ENCODE measurements at regions not wholly inside any gene's neighbourhood (a gene's known extent, or its start where the extent isn't known, plus 50 kb on each side); places are given as distances from the start of the nearest gene placed in this dataset.

- no peak overlapping the region for H3K4me3 Mint-ChIP-seq
- peaks cover 7% of the 10 kb centered on the region for H3K9me3 Mint-ChIP-seq
- CTCF ChIA-PET: no interaction called here
- no peaks in the 10 kb centered on the region; the same call in 1 of the 2 replicates for H3K27me3 Mint-ChIP-seq (ENCODE audit: low read depth)
- TF ChIP-seq ZNF281 (CRISPR knock-in tag; IDR thresholded peaks at IDR 0.05): no peak
- no peaks in the 10 kb centered on the region for H3K4me1 Mint-ChIP-seq
- no peak overlapping the region for H3K27ac Mint-ChIP-seq
- ATAC-seq (no peak), DNase-seq (ENCODE audit: low spot score) (no peak)
- H3K36me3 Mint-ChIP-seq: no peaks in the 10 kb centered on the region
- POLR2A ChIA-PET: no interaction called here
Measured at GRCh38 chr7:79749856-79750255, 296.4 kb upstream of the MAGI2 start.

GRCh38 chr7:79741684-79742083, 288.2 kb upstream of the MAGI2 start:
- ChIA-PET CTCF (interaction anchor here (0.5 to 2.5 kb wide), 12 partner anchors 9 to 447 kb away, joined by 3 to 33 read pairs (median 4); no protein-coding TSS in a partner anchor), POLR2A (no interaction called here)
- Mint-ChIP-seq H3K27ac (no peak overlapping the region), H3K36me3 (no peaks in the 10 kb centered on the region), H3K4me3 (no peak overlapping the region), H3K4me1 (no peaks in the 10 kb centered on the region), H3K27me3 (ENCODE audit: low read depth) (no peaks in the 10 kb centered on the region; the same call in 1 of the 2 replicates), H3K9me3 (no peaks in the 10 kb centered on the region)
- DNase-seq (ENCODE audit: low spot score): no peak
- no peak for TF ChIP-seq NR1H2 (CRISPR knock-in tag; IDR thresholded peaks at IDR 0.05)
- no peak for TF ChIP-seq ATF6 (CRISPR knock-in tag; IDR thresholded peaks at IDR 0.05)
- TF ChIP-seq SMAD3 (CRISPR knock-in tag; IDR thresholded peaks at IDR 0.05; ENCODE audit: borderline replicate concordance): no peak
- no peak for TF ChIP-seq JUN (CRISPR knock-in tag; IDR thresholded peaks at IDR 0.05)
- no peak for TF ChIP-seq STAT6 (CRISPR knock-in tag; conservative IDR thresholded peaks at IDR 0.05; ENCODE audit: low read depth)
- peak; percentile 80 for ATAC-seq

- Mint-ChIP-seq H3K4me3 (no peak overlapping the region), H3K4me1 (no peaks in the 10 kb centered on the region), H3K36me3 (no peaks in the 10 kb centered on the region), H3K9me3 (peaks cover 2% of the 10 kb centered on the region; the same call in 1 of the 2 replicates), H3K27ac (no peak overlapping the region), H3K27me3 (ENCODE audit: low read depth) (no peaks in the 10 kb centered on the region; the same call in 1 of the 2 replicates)
- ChIA-PET POLR2A (no interaction called here), CTCF (interaction anchor here (2.5 kb wide), 1 partner anchor 442 kb away, joined by 33 read pairs; no protein-coding TSS in a partner anchor)
- ATAC-seq (no peak), DNase-seq (ENCODE audit: low spot score) (no peak)
- no peak for TF ChIP-seq ZNF671 (CRISPR knock-in tag; IDR thresholded peaks at IDR 0.05)
- TF ChIP-seq ATF2 (CRISPR knock-in tag; IDR thresholded peaks at IDR 0.05; ENCODE audit: borderline replicate concordance, low read depth): no peak
- no peak for TF ChIP-seq RELA (CRISPR knock-in tag; IDR thresholded peaks at IDR 0.05; ENCODE audit: borderline replicate concordance)
- TF ChIP-seq JUN (CRISPR knock-in tag; IDR thresholded peaks at IDR 0.05): no peak
- no peak for TF ChIP-seq ERG (CRISPR knock-in tag; IDR thresholded peaks at IDR 0.05)
- no peak for TF ChIP-seq NR3C1 (CRISPR knock-in tag; conservative IDR thresholded peaks at IDR 0.05; ENCODE audit: low read depth)
- TF ChIP-seq ZNF219 (CRISPR knock-in tag; IDR thresholded peaks at IDR 0.05; ENCODE audit: borderline replicate concordance): no peak
- no peak for TF ChIP-seq AFF4 (CRISPR knock-in tag; IDR thresholded peaks at IDR 0.05; ENCODE audit: borderline replicate concordance)
- no peak for TF ChIP-seq HMGXB4 (CRISPR knock-in tag; IDR thresholded peaks at IDR 0.05)
Measured at GRCh38 chr7:79740076-79740475, 286.6 kb upstream of the MAGI2 start.
